B cell (primary cell): ENCODE measurements at regions not wholly inside any gene's neighbourhood (a gene's known extent, or its start where the extent isn't known, plus 50 kb on each side); places are given as distances from the start of the nearest gene placed in this dataset.
"Not testable (repeated sequence)": the region's sequence is repeated elsewhere in the genome, so short reads cannot be mapped to it uniquely, and the experiment has no call there.

Experiments used
- CTCF ChIP-seq: fragments of 200-600 bp; IDR thresholded peaks from one replicate; pipeline ENCODE4 v1.8.0; 2022; ENCODE audit warnings: antibody characterized with exemption, mild to moderate bottlenecking
- EZH2 ChIP-seq: IDR thresholded peaks from 2 replicates; pipeline ENCODE4 v1.6.1; 2012; ENCODE audit warnings: borderline replicate concordance, low read depth, mild to moderate bottlenecking, moderate library complexity, low read length; ENCODE audit not compliant: insufficient read depth, poor library complexity, severe bottlenecking

GRCh38 chr20:25879096-25879495 is 182.4 kb upstream of the ZNF337 start:
- not testable (repeated sequence) for TF ChIP-seq CTCF, EZH2
